IMR-90 (cell line): ENCODE measurements at regions not wholly inside any gene's neighbourhood (a gene's known extent, or its start where the extent isn't known, plus 50 kb on each side); places are given as distances from the start of the nearest gene placed in this dataset.

Experiments
- ATAC-seq: fragments of 200-7000 bp; cut with Tn5 transposase; 2 replicates; pipeline ENCODE4 v1.9.1; 2020; ENCODE audit warnings: low read depth, mild to moderate bottlenecking, moderate library complexity
- BruUV-seq: library from RNA; stranded (reverse); fragments of 400-500 nt; replicated peaks from 2 replicates; lab custom pipeline; 2021; lab: Mats Ljungman, UMichigan
- CTCF ChIA-PET: fragments of 300-600 bp; formaldehyde crosslinking; extraction: SDS; loops from one replicate; lab custom pipeline; 2021; ENCODE audit warnings: antibody characterized with exemption; lab: Yijun Ruan, JAX
- POLR2A ChIA-PET: fragments of 300-600 bp; sonication (Branson Sonifier 250); formaldehyde crosslinking; loops from one replicate; lab custom pipeline; 2022; ENCODE audit warnings: antibody characterized with exemption; ENCODE audit not compliant: unreplicated experiment; lab: Charles Lee
- DNase-seq: peaks from one replicate; pipeline ENCODE4 v3.0.0; 2013
- H2AFZ ChIP-seq: replicated peaks from 2 replicates; pipeline ENCODE3; 2013; ENCODE audit warnings: low read length, mild to moderate bottlenecking; ENCODE audit not compliant: poor library complexity
- H2AK5ac ChIP-seq: 2 replicates; pipeline ENCODE4 v1.6.1; 2013; ENCODE audit warnings: low read depth, low read length, inconsistent platforms
- H2AK9ac ChIP-seq: replicated peaks from 2 replicates; pipeline ENCODE3; 2013; ENCODE audit warnings: mild to moderate bottlenecking, low read depth, low read length, moderate library complexity; ENCODE audit not compliant: poor library complexity
- H2BK120ac ChIP-seq: 2 replicates; pipeline ENCODE4 v1.6.1; 2013; ENCODE audit warnings: low read depth, low read length, inconsistent platforms
- H2BK15ac ChIP-seq: 3 replicates; pipeline ENCODE4 v1.6.1; 2013; ENCODE audit warnings: low read depth, low read length, inconsistent platforms
- H2BK20ac ChIP-seq: 2 replicates; pipeline ENCODE4 v1.6.1; 2013; ENCODE audit warnings: low read depth, mild to moderate bottlenecking, inconsistent platforms, low read length, moderate library complexity
- H2BK5ac ChIP-seq: 2 replicates; pipeline ENCODE4 v1.6.1; 2013; ENCODE audit warnings: mild to moderate bottlenecking, low read depth, low read length, inconsistent platforms; ENCODE audit not compliant: poor library complexity, severe bottlenecking
- H3K14ac ChIP-seq: replicated peaks from 2 replicates; pipeline ENCODE4 v1.6.1; 2013; ENCODE audit warnings: low read depth, low read length, inconsistent platforms
- H3K18ac ChIP-seq: 2 replicates; pipeline ENCODE4 v1.6.1; 2013; ENCODE audit warnings: low read depth, low read length, control low read depth
- H3K23ac ChIP-seq: 2 replicates; pipeline ENCODE4 v1.6.1; 2013; ENCODE audit warnings: low read depth, low read length, inconsistent platforms
- H3K27ac ChIP-seq: 2 replicates; pipeline ENCODE4 v1.5.1; 2013; ENCODE audit warnings: mild to moderate bottlenecking, control low read depth, low read length; ENCODE audit not compliant: insufficient read depth
- H3K27me3 ChIP-seq: 2 replicates; pipeline ENCODE4 v1.6.1; 2013; ENCODE audit warnings: low read length; ENCODE audit not compliant: control insufficient read depth, insufficient read depth
- H3K36me3 ChIP-seq: 2 replicates; pipeline ENCODE4 v1.6.1; 2013; ENCODE audit warnings: low read length, mixed read lengths; ENCODE audit not compliant: control insufficient read depth, insufficient read depth
- H3K4ac ChIP-seq: 2 replicates; pipeline ENCODE4 v1.6.1; 2013; ENCODE audit warnings: low read depth, low read length, inconsistent platforms
- H3K4me1 ChIP-seq: 2 replicates; pipeline ENCODE4 v1.6.1; 2013; ENCODE audit warnings: low read length, mixed read lengths; ENCODE audit not compliant: control insufficient read depth, insufficient read depth
- H3K4me2 ChIP-seq: 2 replicates; pipeline ENCODE4 v1.6.1; 2013; ENCODE audit warnings: low read depth, mild to moderate bottlenecking, control low read depth, low read length, moderate library complexity
- H3K4me3 ChIP-seq: 2 replicates; pipeline ENCODE4 v1.5.1; 2013; ENCODE audit warnings: low read depth, mild to moderate bottlenecking, control low read depth, low read length, moderate library complexity; ENCODE audit not compliant: insufficient read depth
- H3K56ac ChIP-seq: 2 replicates; pipeline ENCODE4 v1.6.1; 2013; ENCODE audit warnings: low read length, inconsistent platforms; ENCODE audit not compliant: insufficient read depth; ENCODE audit errors: extremely low read depth
- H3K79me1 ChIP-seq, 2 experiments: 2 replicates each; pipeline ENCODE4 v1.6.1; 2013; ENCODE audit warnings: low read length in 2 of 2, inconsistent platforms in 1 of 2, low read depth in 1 of 2
- H3K9ac ChIP-seq: 2 replicates; pipeline ENCODE4 v1.6.1; 2013; ENCODE audit warnings: low read depth, low read length, control low read depth
- H3K9me1 ChIP-seq: 2 replicates; pipeline ENCODE4 v1.6.1; 2013; ENCODE audit warnings: low read length, inconsistent platforms; ENCODE audit not compliant: insufficient read depth
- H3K9me3 ChIP-seq: 2 replicates; pipeline ENCODE4 v1.6.1; 2013; ENCODE audit warnings: low read length; ENCODE audit not compliant: control insufficient read depth, insufficient read depth
- H4K20me1 ChIP-seq: 2 replicates; pipeline ENCODE4 v1.6.1; 2013; ENCODE audit warnings: low read length, inconsistent platforms; ENCODE audit not compliant: insufficient read depth
- H4K5ac ChIP-seq: 2 replicates; pipeline ENCODE4 v1.6.1; 2013; ENCODE audit warnings: mild to moderate bottlenecking, low read depth, low read length, control low read depth
- H4K8ac ChIP-seq, 2 experiments: 2 replicates each; pipeline ENCODE4 v1.6.1; 2013; ENCODE audit warnings: low read depth in 2 of 2, low read length in 2 of 2, control low read depth in 1 of 2, inconsistent platforms in 1 of 2
- H4K91ac ChIP-seq: 2 replicates; pipeline ENCODE4 v1.6.1; 2013; ENCODE audit warnings: low read depth, low read length, inconsistent platforms; ENCODE audit not compliant: insufficient read depth
- CEBPB ChIP-seq: IDR thresholded peaks from 2 replicates; pipeline ENCODE4 v1.6.1; 2012; ENCODE audit warnings: low read depth, low read length, improper control_type of control experiment
- CTCF ChIP-seq: conservative IDR thresholded peaks from 2 replicates; pipeline ENCODE4 v1.5.1; 2012; ENCODE audit warnings: mild to moderate bottlenecking, low read depth, low read length, improper control_type of control experiment
- FOS ChIP-seq: fragments of 150-350 bp; IDR thresholded peaks from 2 replicates; pipeline ENCODE4 v1.6.1; 2016; ENCODE audit warnings: low read depth, low read length
- MAZ ChIP-seq: IDR thresholded peaks from 2 replicates; pipeline ENCODE4 v1.6.1; 2012; ENCODE audit warnings: low read depth, mild to moderate bottlenecking, low read length, improper control_type of control experiment, moderate library complexity, borderline replicate concordance
- RAD21 ChIP-seq: IDR thresholded peaks from 2 replicates; pipeline ENCODE4 v1.6.1; 2012; ENCODE audit warnings: low read length, improper control_type of control experiment
- USF2 ChIP-seq: fragments of 150-350 bp; IDR thresholded peaks from 2 replicates; pipeline ENCODE4 v1.6.1; 2017; ENCODE audit warnings: mild to moderate bottlenecking, antibody characterized with exemption, low read length, low read depth
- WGBS, 2 experiments: methylation state at CpG; one replicate each; pipeline versions ENCODE4 v1.1.5 to v1.1.7; 2013; ENCODE audit warnings: missing lambda C conversion rate in 2 of 2; ENCODE audit not compliant: insufficient read length in 1 of 2; ENCODE audit errors: extremely low coverage in 2 of 2; 5-methylcytosine and 5-hydroxymethylcytosine counted together
- dilution Hi-C: fragments of 300-500 bp; cut with HindIII; formaldehyde crosslinking; loops from one replicate; pipeline ENCODE4 v1.14.3; 2018; ENCODE audit warnings: low sequenced_read_pairs; ENCODE audit not compliant: unreplicated experiment
- in situ Hi-C: fragments of 300-500 bp; cut with MboI; formaldehyde crosslinking; loops from 3 replicates; pipeline ENCODE4 v1.14.3; 2019; ENCODE audit warnings: low sequenced_read_pairs, inconsistent platforms, mixed read lengths
- intact Hi-C: fragments of 100-400 bp; cut with micrococcal nuclease; formaldehyde crosslinking; loops from 2 replicates; pipeline ENCODE4 v1.10.0; 2022

- H3K4me1 ChIP-seq, result peaks cover 8% of the 10 kb centered on the region
- no peaks in the 10 kb centered on the region for H3K27me3 ChIP-seq
- H2BK15ac ChIP-seq, result no peak overlapping the region; the same call in 2 of the 3 replicates
- H3K14ac ChIP-seq, result no peak overlapping the region
- no peak overlapping the region for H2AK5ac ChIP-seq
- no peak overlapping the region for H3K4me3 ChIP-seq
- CTCF ChIA-PET, result no interaction called here
- TF ChIP-seq RAD21 (no peak), MAZ (no peak), CTCF (peak; percentile 10; the same call in 1 of the 2 replicates), CEBPB (no peak), USF2 (no peak), FOS (no peak)
- H3K9me1 ChIP-seq, result no peaks in the 10 kb centered on the region; the same call in 1 of the 2 replicates
- no peak for ATAC-seq
- H3K79me1 ChIP-seq, result no peaks in the 10 kb centered on the region
- H4K8ac ChIP-seq, result no peak overlapping the region
- H3K36me3 ChIP-seq, result no peaks in the 10 kb centered on the region
- H3K9ac ChIP-seq, result no peak overlapping the region
- no peak overlapping the region for H4K5ac ChIP-seq
- no peak overlapping the region for H3K23ac ChIP-seq
- in situ Hi-C loops, result no loop called here
- no peak overlapping the region for H3K4ac ChIP-seq
- no peak for DNase-seq
- no TSS peak for BruUV-seq
- dilution Hi-C loops, result no loop called here
- H3K9me3 ChIP-seq, result no peaks in the 10 kb centered on the region
- H2BK120ac ChIP-seq, result no peak overlapping the region
- POLR2A ChIA-PET, result interaction anchor here (0.5 kb wide), 1 partner anchor 17 kb away, joined by 3 read pairs; no protein-coding TSS in a partner anchor
- H3K27ac ChIP-seq, result no peak overlapping the region
- H2AFZ ChIP-seq, result no peak overlapping the region
- no peak overlapping the region for H4K91ac ChIP-seq
- no peak overlapping the region for H2BK5ac ChIP-seq
- H2BK20ac ChIP-seq, result no peak overlapping the region
- no peak overlapping the region for H3K4me2 ChIP-seq
- no peaks in the 10 kb centered on the region for H4K20me1 ChIP-seq
- intact Hi-C loops, result loop anchor here (10.0 kb wide), 1 partner anchor 223 kb away; no protein-coding TSS in a partner anchor
- no peak overlapping the region for H3K18ac ChIP-seq
- no peak overlapping the region for H2AK9ac ChIP-seq
- no CpG with 5 or more reads among the region's 1 CpG for WGBS, 2 experiments
- H3K56ac ChIP-seq, result no peak overlapping the region
These were observed 150.5 kb upstream of the ELL2 start for GRCh38 chr5:96112123-96112670.
